A673 (cell line): ENCODE measurements at regions not wholly inside any gene's neighbourhood (a gene's known extent, or its start where the extent isn't known, plus 50 kb on each side); places are given as distances from the start of the nearest gene placed in this dataset.

Experiments used
- BruUV-seq: library from RNA; stranded (reverse); fragments of 400-500 nt; replicated peaks from 2 replicates; lab custom pipeline; 2021; lab: Mats Ljungman, UMichigan
- CTCF ChIA-PET: fragments of 300-600 bp; sonication (Branson Sonifier 250); formaldehyde crosslinking; loops from one replicate; lab custom pipeline; 2022; ENCODE audit warnings: antibody characterized with exemption; lab: Charles Lee
- POLR2A ChIA-PET: fragments of 300-600 bp; sonication (Branson Sonifier 250); formaldehyde crosslinking; loops from one replicate; lab custom pipeline; 2022; ENCODE audit warnings: antibody characterized with exemption; ENCODE audit not compliant: low non-redundant PET; lab: Charles Lee
- DNase-seq: peaks from one replicate; pipeline ENCODE4 v3.0.0-alpha.2; 2015; ENCODE audit warnings: low spot score
- H3K27ac ChIP-seq: fragments of 200-600 bp; sonication (generic); 2 replicates; pipeline ENCODE4 v1.5.1; 2016; ENCODE audit warnings: mixed run types, low read depth, mild to moderate bottlenecking, mixed read lengths, antibody characterized with exemption, low read length; ENCODE audit not compliant: poor library complexity, severe bottlenecking
- H3K27me3 ChIP-seq: fragments of 200-600 bp; sonication (generic); replicated peaks from 2 replicates; pipeline ENCODE4 v1.6.1; 2017; ENCODE audit warnings: mixed run types, low read depth, mild to moderate bottlenecking, mixed read lengths, antibody characterized with exemption, low read length; ENCODE audit not compliant: insufficient read depth, poor library complexity
- H3K36me3 ChIP-seq: fragments of 200-600 bp; sonication (generic); 2 replicates; pipeline ENCODE4 v1.6.1; 2016; ENCODE audit warnings: mixed run types, mild to moderate bottlenecking, mixed read lengths, antibody characterized with exemption, low read length; ENCODE audit not compliant: insufficient read depth, poor library complexity, severe bottlenecking
- H3K4me1 ChIP-seq: fragments of 200-600 bp; sonication (generic); 2 replicates; pipeline ENCODE4 v1.6.1; 2017; ENCODE audit warnings: mixed run types, mild to moderate bottlenecking, mixed read lengths, antibody characterized with exemption, low read length; ENCODE audit not compliant: insufficient read depth, poor library complexity, severe bottlenecking
- H3K4me3 ChIP-seq: fragments of 200-600 bp; sonication (generic); 2 replicates; pipeline ENCODE4 v1.5.1; 2016; ENCODE audit warnings: low read depth, mixed run types, mild to moderate bottlenecking, mixed read lengths, low read length; ENCODE audit not compliant: poor library complexity, severe bottlenecking
- H3K9me3 ChIP-seq: fragments of 200-600 bp; sonication (generic); 2 replicates; pipeline ENCODE4 v1.6.1; 2016; ENCODE audit warnings: mixed run types, low read depth, mild to moderate bottlenecking, mixed read lengths, antibody characterized with exemption, low read length; ENCODE audit not compliant: poor library complexity, severe bottlenecking
- EZH2 ChIP-seq: fragments of 200-600 bp; sonication (generic); IDR thresholded peaks from 2 replicates; pipeline ENCODE4 v1.6.1; 2017; ENCODE audit warnings: borderline replicate concordance, low read depth, mild to moderate bottlenecking, mixed read lengths, antibody characterized with exemption, low read length; ENCODE audit not compliant: poor library complexity, severe bottlenecking
- intact Hi-C: fragments of 100-400 bp; cut with micrococcal nuclease; formaldehyde crosslinking; loops from one replicate; pipeline ENCODE4 v1.10.0; 2022; ENCODE audit not compliant: unreplicated experiment
- TF ChIP-seq, protein P1 (sequence below): fragments of 300-800, 200-600 bp; sonication (generic); conservative IDR thresholded peaks from 2 replicates; pipeline ENCODE4 v1.5.1; 2017; ENCODE audit warnings: low read depth, mild to moderate bottlenecking, antibody characterized with exemption, low read length, moderate library complexity, mixed read lengths

DNA sequence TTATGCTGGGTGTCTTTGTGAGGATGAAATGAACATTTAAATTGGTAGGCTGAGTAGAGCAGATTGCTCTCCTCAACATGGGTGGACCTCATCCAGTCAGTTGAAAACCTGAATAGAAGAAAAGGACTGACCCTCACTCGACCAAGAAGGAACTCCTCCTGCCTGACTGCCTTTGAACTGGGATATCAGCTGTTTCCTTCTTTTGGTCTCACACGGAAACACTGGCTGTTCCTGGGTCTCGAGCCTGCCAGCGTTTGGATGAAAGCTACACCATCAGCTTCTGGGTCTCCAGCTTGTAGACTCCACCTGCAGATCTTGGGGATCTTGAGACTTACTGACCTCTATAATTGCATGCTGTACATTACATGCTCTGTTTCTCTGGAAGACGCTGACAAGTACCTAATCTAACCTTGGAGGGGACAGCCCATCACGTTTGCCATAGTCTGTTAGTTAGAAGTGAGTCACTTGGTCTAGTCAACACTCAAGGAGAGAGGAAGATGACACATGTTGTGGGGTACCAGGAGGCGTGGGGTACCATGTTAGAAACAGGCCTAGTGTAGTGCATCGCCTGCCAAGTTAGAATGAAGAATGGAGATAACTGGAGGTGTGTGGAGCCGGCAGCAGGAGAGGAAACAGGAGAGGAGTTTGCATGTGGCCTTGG is 267.0 kb downstream of the MREG start:
- intact Hi-C loops = no loop called here
- H3K9me3 ChIP-seq = no peaks in the 10 kb centered on the region
- ChIA-PET CTCF (no interaction called here), POLR2A (no interaction called here)
- H3K27ac ChIP-seq = no peak overlapping the region
- DNase-seq = no peak
- no TSS peak for BruUV-seq
- H3K4me3 ChIP-seq = no peak overlapping the region
- no peaks in the 10 kb centered on the region for H3K27me3 ChIP-seq
- H3K4me1 ChIP-seq = peaks cover 21% of the 10 kb centered on the region
- H3K36me3 ChIP-seq = no peaks in the 10 kb centered on the region
- TF ChIP-seq, protein P1, sequence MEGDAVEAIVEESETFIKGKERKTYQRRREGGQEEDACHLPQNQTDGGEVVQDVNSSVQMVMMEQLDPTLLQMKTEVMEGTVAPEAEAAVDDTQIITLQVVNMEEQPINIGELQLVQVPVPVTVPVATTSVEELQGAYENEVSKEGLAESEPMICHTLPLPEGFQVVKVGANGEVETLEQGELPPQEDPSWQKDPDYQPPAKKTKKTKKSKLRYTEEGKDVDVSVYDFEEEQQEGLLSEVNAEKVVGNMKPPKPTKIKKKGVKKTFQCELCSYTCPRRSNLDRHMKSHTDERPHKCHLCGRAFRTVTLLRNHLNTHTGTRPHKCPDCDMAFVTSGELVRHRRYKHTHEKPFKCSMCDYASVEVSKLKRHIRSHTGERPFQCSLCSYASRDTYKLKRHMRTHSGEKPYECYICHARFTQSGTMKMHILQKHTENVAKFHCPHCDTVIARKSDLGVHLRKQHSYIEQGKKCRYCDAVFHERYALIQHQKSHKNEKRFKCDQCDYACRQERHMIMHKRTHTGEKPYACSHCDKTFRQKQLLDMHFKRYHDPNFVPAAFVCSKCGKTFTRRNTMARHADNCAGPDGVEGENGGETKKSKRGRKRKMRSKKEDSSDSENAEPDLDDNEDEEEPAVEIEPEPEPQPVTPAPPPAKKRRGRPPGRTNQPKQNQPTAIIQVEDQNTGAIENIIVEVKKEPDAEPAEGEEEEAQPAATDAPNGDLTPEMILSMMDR = no peak
- no peak for TF ChIP-seq EZH2

DNA sequence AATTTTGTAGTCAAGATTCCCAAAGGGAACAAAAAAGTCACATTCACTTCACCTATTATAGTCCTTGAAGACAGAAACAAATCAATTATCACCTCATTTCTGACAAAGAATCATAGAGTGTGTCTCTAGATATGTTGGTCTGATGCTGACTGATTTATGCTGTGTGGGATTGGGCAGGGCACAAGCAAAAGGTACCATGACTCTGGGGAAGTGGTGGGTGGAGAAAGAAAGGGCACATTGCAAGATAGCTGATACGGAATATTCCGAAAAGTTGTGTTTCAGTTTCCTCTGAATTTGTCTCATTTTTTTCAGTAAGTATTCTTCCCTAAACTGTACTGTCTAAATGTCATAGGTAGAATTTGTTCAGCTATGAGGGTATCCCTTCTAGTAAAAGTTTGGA is 268.0 kb downstream of the MREG start:
- DNase-seq = no peak
- H3K4me1 ChIP-seq = peaks cover 31% of the 10 kb centered on the region
- no peak for TF ChIP-seq EZH2
- TF ChIP-seq, protein P1 = no peak
- H3K27me3 ChIP-seq = no peaks in the 10 kb centered on the region
- no TSS peak for BruUV-seq
- intact Hi-C loops = no loop called here
- POLR2A ChIA-PET = no interaction called here
- H3K9me3 ChIP-seq = no peaks in the 10 kb centered on the region
- CTCF ChIA-PET = no interaction called here
- no peak overlapping the region for H3K27ac ChIP-seq
- H3K36me3 ChIP-seq = no peaks in the 10 kb centered on the region
- H3K4me3 ChIP-seq = no peak overlapping the region

DNA sequence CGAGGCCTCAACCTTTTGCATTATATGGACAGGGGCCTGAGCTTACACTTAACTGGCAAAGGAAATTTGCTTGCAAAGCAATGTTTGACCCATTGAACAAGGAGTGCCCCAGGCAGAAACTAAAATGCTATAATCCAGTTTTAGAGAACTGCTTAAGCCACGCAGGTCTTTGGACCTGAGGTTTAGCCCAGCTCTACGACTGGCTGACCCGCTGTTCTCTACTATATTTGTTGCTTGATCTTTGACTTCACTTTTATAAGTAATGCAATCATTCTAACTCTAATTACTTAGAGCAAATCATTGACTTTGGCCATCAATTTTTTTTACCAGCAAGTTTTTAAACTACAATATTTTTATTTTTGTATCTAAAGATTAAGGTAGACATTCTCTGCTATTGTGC is 268.8 kb downstream of the MREG start:
- ChIA-PET CTCF (no interaction called here), POLR2A (no interaction called here)
- TF ChIP-seq, protein P1 = no peak
- intact Hi-C loops = no loop called here
- no TSS peak for BruUV-seq
- H3K27ac ChIP-seq = no peak overlapping the region
- no peak overlapping the region for H3K4me3 ChIP-seq
- DNase-seq = no peak
- no peaks in the 10 kb centered on the region for H3K36me3 ChIP-seq
- no peaks in the 10 kb centered on the region for H3K9me3 ChIP-seq
- peaks cover 37% of the 10 kb centered on the region for H3K4me1 ChIP-seq
- H3K27me3 ChIP-seq = no peaks in the 10 kb centered on the region
